GM21381 (cell line): ENCODE measurements at regions not wholly inside any gene's neighbourhood (a gene's known extent, or its start where the extent isn't known, plus 50 kb on each side); places are given as distances from the start of the nearest gene placed in this dataset.

ENCODE experiments used
- ATAC-seq: cut with Tn5 transposase; IDR thresholded peaks from one replicate; pipeline ENCODE4 v1.9.1; 2021; ENCODE audit warnings: mild to moderate bottlenecking, moderate library complexity; ENCODE audit not compliant: unreplicated experiment

DNA sequence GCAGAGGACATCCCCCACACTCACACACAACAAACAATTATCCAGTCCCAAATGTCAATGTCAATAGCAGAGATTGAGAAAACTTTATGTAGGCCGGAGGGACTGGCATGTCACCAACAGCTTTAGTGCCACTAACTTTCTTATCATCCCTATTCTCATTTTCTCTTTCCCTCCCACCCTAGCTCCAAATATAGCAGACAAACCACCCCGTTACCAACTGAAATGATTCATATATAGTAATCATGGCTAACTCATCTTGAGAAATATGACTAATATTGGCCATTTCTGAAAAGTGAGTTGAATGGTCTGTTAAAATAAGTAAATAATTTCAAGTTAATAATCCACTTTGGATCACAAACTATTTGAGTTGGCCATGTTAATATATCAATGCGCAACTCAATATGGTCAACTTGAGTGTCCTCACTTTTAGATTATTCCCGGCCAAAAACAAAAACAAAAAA is 242.1 kb upstream of the RND3 start:
- ATAC-seq = peak; percentile 62

GRCh38 chr2:150718280-150718679 is 230.8 kb upstream of the RND3 start:
- ATAC-seq = no peak

GRCh38 chr2:150716186-150716585 is 228.7 kb upstream of the RND3 start:
- no peak for ATAC-seq

- ATAC-seq = no peak
Measured at GRCh38 chr2:150715501-150715900, 228.0 kb upstream of the RND3 start.

GRCh38 chr2:150710916-150711315 is 223.4 kb upstream of the RND3 start:
- ATAC-seq = no peak

DNA sequence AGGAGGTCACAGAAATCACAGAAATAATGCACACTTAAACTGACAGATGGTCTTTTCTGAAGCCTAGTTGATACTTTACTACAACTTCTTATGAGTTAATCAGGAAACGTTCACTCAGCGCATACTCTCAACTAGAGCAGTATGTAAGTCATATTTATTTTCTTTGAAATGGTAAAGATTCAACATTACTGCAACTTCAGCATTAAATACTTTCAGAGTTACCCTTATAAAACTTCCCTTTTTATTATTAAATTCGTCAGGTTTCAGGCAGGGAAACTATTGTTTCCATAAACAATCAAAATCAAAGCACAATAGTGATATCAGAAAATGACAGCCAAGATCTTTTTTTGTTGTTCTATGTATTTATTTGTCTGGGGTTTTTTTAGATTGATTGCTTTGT is 222.6 kb upstream of the RND3 start:
- ATAC-seq = no peak

DNA sequence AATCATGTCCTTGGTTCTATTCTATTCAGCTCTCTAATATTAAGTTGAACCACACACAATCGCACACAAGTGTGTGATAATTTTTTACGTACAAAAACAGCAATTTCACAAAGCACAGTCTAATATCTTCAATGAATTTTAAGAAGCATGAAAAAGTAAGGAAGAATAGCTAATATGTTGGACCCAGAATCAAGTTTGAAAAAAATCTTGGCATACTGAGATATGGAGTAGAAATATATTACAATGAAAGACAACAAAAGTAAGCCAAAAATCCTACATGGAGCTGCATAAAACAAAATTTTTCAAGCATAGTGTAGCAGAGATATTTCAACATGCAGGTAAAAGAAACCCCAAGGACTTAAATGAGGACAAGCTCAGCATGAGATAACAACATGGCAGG is 219.1 kb upstream of the RND3 start:
- no peak for ATAC-seq

- no peak for ATAC-seq
Measured at GRCh38 chr2:150705767-150706166, 218.3 kb upstream of the RND3 start.

GRCh38 chr2:150705357-150705756 is 217.9 kb upstream of the RND3 start:
- ATAC-seq = no peak

- ATAC-seq = no peak
Measured at GRCh38 chr2:150702791-150703190, 215.3 kb upstream of the RND3 start.

- ATAC-seq = no peak
Measured at GRCh38 chr2:150700666-150701580, 213.5 kb upstream of the RND3 start.

DNA sequence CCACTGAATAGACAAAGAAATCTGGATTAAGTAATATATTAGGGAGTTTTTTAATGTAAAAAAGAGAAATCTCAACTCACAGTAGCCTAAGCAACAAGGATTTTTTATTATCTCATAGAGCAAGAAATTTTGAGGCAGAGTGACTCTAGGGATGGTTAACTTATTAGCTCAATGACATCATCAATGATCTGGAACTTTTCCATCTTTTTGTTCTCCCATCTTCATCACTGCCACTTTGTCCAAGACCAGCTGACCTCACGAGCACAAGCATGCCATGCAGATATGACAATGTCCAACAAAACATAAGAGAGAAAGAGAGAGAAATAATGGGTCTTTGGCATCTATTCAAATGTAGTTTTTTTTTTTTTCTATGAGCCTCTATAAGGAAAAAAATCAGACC is 211.8 kb upstream of the RND3 start:
- no peak for ATAC-seq

- no peak for ATAC-seq
Measured at GRCh38 chr2:150698016-150698661, 210.7 kb upstream of the RND3 start.

DNA sequence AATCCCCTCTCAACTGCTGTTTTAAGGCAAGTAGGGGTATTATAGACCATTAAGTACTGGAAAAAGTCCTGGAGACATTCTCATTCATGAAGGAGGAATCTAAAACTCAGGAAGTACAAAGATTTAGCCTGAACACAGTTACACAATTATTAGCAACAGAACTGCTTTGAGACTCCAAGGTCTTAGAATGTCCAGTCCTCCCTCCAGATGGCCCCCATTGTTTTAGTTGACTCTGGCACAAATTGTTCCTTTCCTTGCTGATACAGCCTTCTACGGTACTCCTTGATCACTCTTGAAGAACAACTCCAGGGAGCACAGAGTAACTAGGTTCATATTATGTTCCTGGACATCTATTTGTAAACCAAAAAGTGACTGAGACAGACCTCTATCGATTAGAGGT is 210.1 kb upstream of the RND3 start:
- no peak for ATAC-seq

DNA sequence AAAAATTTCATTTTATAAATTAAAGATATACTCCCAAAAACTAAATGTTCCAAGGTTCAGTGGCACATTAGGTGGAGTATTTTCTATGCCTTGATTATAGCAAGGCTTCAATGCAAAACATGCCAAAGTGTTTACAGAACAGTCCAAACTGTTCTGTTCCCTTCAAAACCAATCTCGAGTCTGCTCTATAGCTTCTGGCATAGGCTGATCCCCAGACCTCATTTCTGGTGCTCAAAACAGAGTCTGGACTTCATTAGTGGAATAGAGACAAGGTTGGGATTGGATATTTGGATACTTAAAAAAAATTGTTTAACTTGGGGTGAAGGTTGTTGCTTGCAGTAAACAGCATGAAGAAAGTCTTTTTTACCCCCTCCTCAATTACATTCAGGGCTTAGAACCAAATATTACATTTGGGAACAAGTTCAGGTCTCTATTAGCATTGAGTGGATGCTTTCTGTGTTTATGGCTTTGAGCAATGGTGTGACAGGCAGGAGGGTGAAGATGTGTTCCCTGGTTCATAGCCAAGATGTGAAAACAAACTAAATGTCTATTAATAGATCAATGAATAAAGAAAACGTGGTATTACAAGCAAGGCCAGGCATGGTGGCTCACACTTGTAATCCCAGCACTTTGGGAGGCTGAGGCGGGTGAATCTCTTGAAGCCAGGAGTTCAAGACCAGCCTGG is 208.1 kb upstream of the RND3 start:
- no peak for ATAC-seq

DNA sequence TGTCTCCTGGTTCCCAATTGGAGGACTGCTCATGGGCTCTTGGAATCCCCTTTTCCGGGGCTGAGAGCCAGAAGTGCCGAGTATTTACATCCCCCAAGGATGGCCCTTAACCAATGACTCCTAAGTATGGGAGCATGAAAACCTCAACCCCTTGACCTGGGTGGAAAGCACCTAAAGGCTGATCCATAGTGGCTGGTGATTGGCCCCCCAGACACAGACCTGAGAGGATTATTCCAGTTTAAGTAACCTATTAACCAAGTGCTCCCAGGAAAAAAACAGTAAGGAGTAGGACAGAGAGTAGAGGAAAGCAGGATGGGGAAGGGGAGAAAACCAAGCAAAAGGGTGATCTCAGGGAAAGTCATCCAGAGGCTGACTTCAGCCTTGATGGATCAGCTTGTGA is 206.1 kb upstream of the RND3 start:
- no peak for ATAC-seq

- ATAC-seq = no peak
Measured at GRCh38 chr2:150690870-150691269, 203.4 kb upstream of the RND3 start.

- no peak for ATAC-seq
Measured at GRCh38 chr2:150690261-150690660, 202.8 kb upstream of the RND3 start.

DNA sequence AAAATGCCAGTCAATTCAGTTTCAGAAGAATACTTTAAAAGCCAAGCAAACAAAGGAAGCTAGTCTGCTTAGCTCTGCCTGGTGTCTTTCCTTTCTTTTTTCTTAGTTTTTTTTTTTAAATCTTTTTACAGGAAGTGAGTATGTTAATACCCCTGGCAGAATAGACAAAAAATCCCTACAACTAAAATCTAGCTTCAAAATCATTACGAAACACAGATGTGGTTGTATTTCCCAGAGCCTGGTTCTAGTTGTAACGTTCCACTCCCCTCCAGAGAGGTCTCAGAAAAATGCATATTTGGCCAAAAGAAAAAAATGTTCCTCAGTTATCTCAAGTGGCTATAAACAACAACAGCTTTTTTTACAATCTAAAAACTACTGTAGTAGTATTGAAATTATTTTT is 202.1 kb upstream of the RND3 start:
- no peak for ATAC-seq

DNA sequence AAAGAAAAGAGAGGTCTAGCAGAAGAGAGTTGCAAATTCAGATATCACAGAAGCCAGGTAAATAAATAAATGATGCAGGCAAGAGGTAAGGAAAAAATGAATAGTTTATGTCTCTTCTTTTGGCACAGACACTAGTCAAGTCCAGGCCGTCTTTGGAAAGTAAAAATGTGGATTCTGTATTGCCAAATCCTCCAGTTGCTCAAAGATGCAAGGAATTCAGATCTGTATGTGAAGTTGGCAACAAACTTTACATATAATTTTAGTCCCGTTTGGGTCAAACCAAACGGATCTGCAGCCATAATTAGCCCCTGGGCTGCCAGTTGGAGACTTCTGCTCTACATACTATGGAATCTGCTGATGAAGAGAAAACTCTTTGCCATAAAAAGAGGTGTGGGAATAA is 200.5 kb upstream of the RND3 start:
- no peak for ATAC-seq

DNA sequence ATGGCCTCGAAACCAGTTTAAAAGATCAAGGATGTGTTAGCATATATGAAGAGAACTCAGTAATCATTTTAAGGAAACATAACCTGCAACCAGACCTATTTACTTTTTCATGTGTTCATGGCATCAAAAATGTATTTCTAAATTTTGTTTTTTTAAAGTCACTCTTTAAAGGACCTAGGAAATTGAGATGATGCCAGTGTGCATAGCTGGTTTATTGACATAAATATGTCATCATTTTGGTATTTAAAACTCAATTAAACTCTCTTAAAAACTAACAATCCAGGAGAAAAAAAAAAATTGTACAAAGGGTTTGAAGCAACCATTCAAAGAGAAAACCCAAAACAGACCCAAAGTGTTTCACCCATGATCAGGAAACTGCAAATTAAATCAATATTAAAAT is 198.9 kb upstream of the RND3 start:
- no peak for ATAC-seq
